ENCODE measurements at regions not wholly inside any gene's neighbourhood (a gene's known extent, or its start where the extent isn't known, plus 50 kb on each side); places are given as distances from the start of the nearest gene placed in this dataset.
"Not testable (repeated sequence)": the region's sequence is repeated elsewhere in the genome, so short reads cannot be mapped to it uniquely, and the experiment has no call there.

GRCh38 chr7:146017366-146017765 lies 99.2 kb upstream of the CNTNAP2 start:
- not testable (repeated sequence) for TF ChIP-seq CTCF (IDR thresholded peaks at IDR 0.05); POLR2A (IDR thresholded peaks at IDR 0.05; ENCODE audit: low read length); MAFK (IDR thresholded peaks at IDR 0.05; ENCODE audit: partially characterized antibody)

All from A549 (cell line).